SK-N-MC (cell line): ENCODE measurements at regions not wholly inside any gene's neighbourhood (a gene's known extent, or its start where the extent isn't known, plus 50 kb on each side); places are given as distances from the start of the nearest gene placed in this dataset.
A peak's percentile ranks its signal among the peaks of the same experiment; 100 is the strongest.

Experiments
- EZH2 ChIP-seq: fragments of 200-600 bp; sonication (generic); IDR thresholded peaks from one replicate; pipeline ENCODE4 v1.6.1; 2017; ENCODE audit warnings: antibody characterized with exemption
- FOXP2 ChIP-seq: optimal IDR thresholded peaks from 2 replicates; pipeline ENCODE3; 2011; ENCODE audit warnings: mild to moderate bottlenecking, moderate library complexity; ENCODE audit not compliant: insufficient read depth; ENCODE audit errors: extremely low read length, control extremely low read depth
- POLR2AphosphoS5 ChIP-seq: IDR thresholded peaks from 2 replicates; pipeline ENCODE4 v1.6.1; 2012; ENCODE audit warnings: mild to moderate bottlenecking, low read depth, low read length, borderline replicate concordance

GRCh38 chr5:89694026-89694550, 715.5 kb downstream of the CETN3 start:
- TF ChIP-seq EZH2 (no peak), POLR2AphosphoS5 (peak; percentile 45; the same call in 1 of the 2 replicates), FOXP2 (no peak)
